ENCODE measurements at regions not wholly inside any gene's neighbourhood (a gene's known extent, or its start where the extent isn't known, plus 50 kb on each side); places are given as distances from the start of the nearest gene placed in this dataset.

- no peak for TF ChIP-seq CTCF (IDR thresholded peaks at IDR 0.05)
- no peak for TF ChIP-seq POLR2A (IDR thresholded peaks at IDR 0.05)
Observed at GRCh38 chr6:71406865-71407860, 118.6 kb downstream of the OGFRL1 start.

Data from esophagus squamous epithelium (tissue), 4 donors.